ENCODE measurements at regions not wholly inside any gene's neighbourhood (a gene's known extent, or its start where the extent isn't known, plus 50 kb on each side); places are given as distances from the start of the nearest gene placed in this dataset.

DNA sequence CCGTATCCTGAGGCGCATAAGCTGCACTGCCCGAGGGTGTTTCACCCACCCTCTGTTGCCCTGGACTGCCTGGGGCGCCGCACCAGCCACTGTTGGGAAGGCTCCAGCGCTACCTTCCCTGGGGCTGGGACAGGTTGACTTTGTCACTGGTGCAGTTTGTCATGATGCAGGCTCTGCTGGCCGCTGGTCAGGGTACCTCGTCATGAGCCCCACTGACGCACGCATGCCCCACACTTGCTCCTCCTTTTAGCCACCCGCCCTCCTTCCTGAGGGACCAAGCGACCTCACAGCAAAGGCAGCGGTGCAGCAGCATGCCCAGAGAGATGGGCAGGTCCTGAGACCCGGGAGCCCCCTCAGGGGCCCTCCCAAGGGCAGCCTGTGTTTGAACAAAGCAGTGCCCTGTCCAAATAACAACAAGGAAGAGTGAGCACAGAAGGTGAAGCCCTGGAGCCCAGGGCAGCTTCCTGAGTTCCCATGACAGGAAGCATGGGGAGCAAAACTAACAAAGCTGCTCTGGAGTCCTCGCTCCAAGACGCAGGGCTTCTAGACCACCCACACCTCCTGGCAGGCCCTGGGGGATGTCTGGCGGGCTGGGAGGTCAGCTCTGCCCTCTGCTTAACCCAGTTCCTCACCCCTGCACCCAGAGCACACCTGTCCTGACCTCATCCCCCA is 50.1 kb upstream of the SMOC2 start:
- H3K27ac ChIP-seq (ENCODE audit: low read depth, low read length, poor library complexity, severe bottlenecking): no peak overlapping the region
- H3K36me3 ChIP-seq (ENCODE audit: insufficient read depth, low read length, poor library complexity, severe bottlenecking): no peaks in the 10 kb centered on the region
- H3K4me3 ChIP-seq (ENCODE audit: low read depth, low read length, poor library complexity, severe bottlenecking): no peak overlapping the region
- no peaks in the 10 kb centered on the region for H3K4me1 ChIP-seq (ENCODE audit: insufficient read depth, low read length, poor library complexity, severe bottlenecking)
- no peak for TF ChIP-seq EZH2 (IDR thresholded peaks at IDR 0.05; ENCODE audit: borderline replicate concordance, low read depth, low read length, poor library complexity, severe bottlenecking)
- TF ChIP-seq CTCF (conservative IDR thresholded peaks at IDR 0.05; ENCODE audit: low read depth, low read length): no peak
- ChIA-PET CTCF (no interaction called here), POLR2A (ENCODE audit: low non-redundant PET) (no interaction called here)
- no peak for DNase-seq (ENCODE audit: low spot score)
- no peaks in the 10 kb centered on the region for H3K27me3 ChIP-seq (replicated peaks; ENCODE audit: insufficient read depth, low read depth, low read length, poor library complexity)
- intact Hi-C loops (cut with micrococcal nuclease; ENCODE audit: unreplicated experiment): no loop called here
- no peaks in the 10 kb centered on the region for H3K9me3 ChIP-seq (ENCODE audit: low read depth, low read length, poor library complexity, severe bottlenecking)
- no TSS peak for BruUV-seq (replicated peaks)

All from A673 (cell line).